HUES64 (cell line): ENCODE measurements at regions not wholly inside any gene's neighbourhood (a gene's known extent, or its start where the extent isn't known, plus 50 kb on each side); places are given as distances from the start of the nearest gene placed in this dataset.
"Not testable (repeated sequence)": the region's sequence is repeated elsewhere in the genome, so short reads cannot be mapped to it uniquely, and the experiment has no call there.

ENCODE experiments used
- H3K27ac ChIP-seq: 2 replicates; pipeline ENCODE4 v1.7.0; 2013; ENCODE audit warnings: low read depth, low read length, inconsistent platforms
- H3K27me3 ChIP-seq: 2 replicates; pipeline ENCODE4 v1.6.1; 2013; ENCODE audit warnings: mild to moderate bottlenecking, low read length; ENCODE audit not compliant: insufficient read depth
- H3K36me3 ChIP-seq: 2 replicates; pipeline ENCODE4 v1.6.1; 2013; ENCODE audit warnings: mild to moderate bottlenecking, low read length; ENCODE audit not compliant: insufficient read depth
- H3K4me1 ChIP-seq: 2 replicates; pipeline ENCODE4 v1.6.1; 2013; ENCODE audit warnings: mild to moderate bottlenecking, low read length, moderate library complexity; ENCODE audit not compliant: insufficient read depth
- H3K4me3 ChIP-seq: 2 replicates; pipeline ENCODE4 v1.5.1; 2013; ENCODE audit warnings: mild to moderate bottlenecking, low read length, moderate library complexity
- H3K9ac ChIP-seq: 2 replicates; pipeline ENCODE4 v1.6.1; 2013; ENCODE audit warnings: mild to moderate bottlenecking, low read depth, low read length
- H3K9me3 ChIP-seq: 2 replicates; pipeline ENCODE4 v1.6.1; 2013; ENCODE audit warnings: low read depth, low read length; ENCODE audit not compliant: insufficient read depth
- WGBS: fragments of 150-250, 120-280 bp; methylation state at CpG from one replicate; pipeline ENCODE4 v1.1.7; 2013; ENCODE audit warnings: missing lambda C conversion rate; 5-methylcytosine and 5-hydroxymethylcytosine counted together

DNA sequence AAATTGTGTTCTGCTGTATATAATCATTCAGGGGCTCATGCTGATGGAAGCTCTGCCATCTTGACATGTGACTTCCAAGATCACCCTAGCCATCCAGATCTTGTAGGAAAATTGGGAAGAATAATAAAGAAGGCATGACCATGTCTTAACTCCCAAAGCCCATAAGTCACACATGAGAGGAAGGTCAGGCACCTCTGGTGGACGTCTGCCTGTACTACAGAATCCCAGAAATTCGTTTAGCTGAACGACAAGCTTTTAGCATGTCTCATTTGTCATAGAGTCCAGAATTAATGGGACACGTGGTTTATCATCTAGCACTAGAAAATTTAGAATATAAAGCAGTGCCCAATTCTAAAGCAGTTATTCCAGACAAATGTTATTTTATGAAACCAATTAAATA is 212.7 kb downstream of the CENPC start:
- Histone ChIP-seq H3K27ac (no peak overlapping the region), H3K9ac (no peak overlapping the region), H3K27me3 (no peaks in the 10 kb centered on the region), H3K36me3 (no peaks in the 10 kb centered on the region), H3K9me3 (no peaks in the 10 kb centered on the region), H3K4me1 (no peaks in the 10 kb centered on the region), H3K4me3 (no peak overlapping the region)
- 23% methylated on average over 4 of the region's 4 CpGs for WGBS

DNA sequence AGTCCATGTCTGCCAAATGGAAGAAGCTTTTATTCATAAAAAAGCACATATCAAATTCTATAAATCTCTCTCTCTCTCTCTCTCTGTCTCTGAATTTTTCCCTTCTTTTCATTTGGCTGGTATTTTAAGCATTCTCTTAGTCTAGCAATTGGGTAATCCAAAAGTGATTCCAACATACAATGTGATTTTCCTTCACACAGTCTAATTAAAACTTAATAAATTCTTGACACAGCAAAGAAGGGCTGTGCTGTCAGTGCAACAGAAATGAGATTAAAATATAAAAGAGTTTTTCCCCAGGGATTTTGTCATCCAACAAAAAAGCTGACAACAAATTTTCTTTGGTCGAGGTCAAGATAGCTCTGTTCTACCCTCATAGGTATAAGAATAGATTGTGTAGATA is 216.9 kb downstream of the CENPC start:
- Histone ChIP-seq H3K27ac (no peak overlapping the region), H3K36me3 (no peaks in the 10 kb centered on the region), H3K27me3 (no peaks in the 10 kb centered on the region), H3K9me3 (peaks cover under 1% of the 10 kb centered on the region), H3K4me3 (no peak overlapping the region), H3K4me1 (peaks cover 10% of the 10 kb centered on the region; the same call in 1 of the 2 replicates), H3K9ac (no peak overlapping the region)
- WGBS, result no CpG with 5 or more reads among the region's 1 CpG

DNA sequence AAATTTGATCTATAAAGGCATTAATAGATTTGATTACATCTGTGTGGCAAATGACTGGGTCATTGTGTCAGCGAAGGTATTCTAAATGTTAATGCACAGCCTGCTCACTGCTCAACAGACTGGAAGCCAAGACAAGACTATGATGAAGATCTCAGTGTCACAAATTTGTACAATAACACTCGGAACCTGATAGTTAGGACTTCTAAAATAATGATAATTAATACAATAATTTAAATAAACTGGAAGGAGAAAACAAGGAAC is 217.4 kb downstream of the CENPC start:
- no peak overlapping the region for H3K9ac ChIP-seq
- no peaks in the 10 kb centered on the region for H3K36me3 ChIP-seq
- no peak overlapping the region for H3K4me3 ChIP-seq
- H3K27ac ChIP-seq, result no peak overlapping the region
- H3K27me3 ChIP-seq, result no peaks in the 10 kb centered on the region
- H3K9me3 ChIP-seq, result peaks cover 4% of the 10 kb centered on the region
- WGBS, result 0% methylated on average over 1 of the region's 2 CpGs
- H3K4me1 ChIP-seq, result peaks cover 10% of the 10 kb centered on the region; the same call in 1 of the 2 replicates

DNA sequence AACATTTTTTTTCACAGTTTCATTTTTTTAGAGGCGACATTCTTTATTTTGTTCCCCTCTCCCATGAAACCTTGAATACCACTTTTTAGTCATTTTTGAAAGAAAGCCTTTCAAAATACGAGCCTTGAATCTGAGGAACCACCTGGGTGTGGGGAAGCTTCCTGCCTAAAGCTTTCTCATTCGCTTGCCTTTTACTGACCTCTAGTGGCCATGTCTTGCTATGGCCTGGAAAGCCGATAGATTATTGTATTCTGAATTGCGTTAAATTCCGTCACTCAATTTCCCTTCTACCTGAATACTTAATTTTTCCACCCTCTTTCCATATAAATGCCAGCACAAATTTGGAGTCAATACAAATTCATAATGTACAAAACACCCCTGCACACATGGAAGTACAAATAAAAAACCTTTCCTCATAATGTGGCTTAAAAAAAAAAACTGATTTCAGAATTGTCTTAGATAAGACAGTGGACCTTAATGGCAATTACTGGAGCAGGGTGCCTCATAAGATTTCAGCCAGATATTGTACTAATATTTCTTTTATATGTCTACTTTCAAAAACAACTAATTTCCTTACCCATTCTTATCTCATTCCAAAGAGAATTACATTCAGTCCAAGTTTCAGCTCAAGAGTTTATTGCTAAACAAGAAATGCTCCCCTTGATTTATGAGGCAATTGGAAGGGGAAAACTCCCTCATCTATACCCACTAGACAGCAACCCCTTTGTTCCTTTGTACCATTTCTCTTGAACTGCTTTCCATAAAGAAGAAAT is 217.9 kb downstream of the CENPC start:
- Histone ChIP-seq H3K9ac (no peak overlapping the region), H3K36me3 (no peaks in the 10 kb centered on the region), H3K4me3 (no peak overlapping the region), H3K4me1 (peaks cover 10% of the 10 kb centered on the region; the same call in 1 of the 2 replicates), H3K9me3 (peaks cover 4% of the 10 kb centered on the region), H3K27me3 (no peaks in the 10 kb centered on the region), H3K27ac (no peak overlapping the region)
- WGBS, result 6% methylated on average over 6 of the region's 6 CpGs

DNA sequence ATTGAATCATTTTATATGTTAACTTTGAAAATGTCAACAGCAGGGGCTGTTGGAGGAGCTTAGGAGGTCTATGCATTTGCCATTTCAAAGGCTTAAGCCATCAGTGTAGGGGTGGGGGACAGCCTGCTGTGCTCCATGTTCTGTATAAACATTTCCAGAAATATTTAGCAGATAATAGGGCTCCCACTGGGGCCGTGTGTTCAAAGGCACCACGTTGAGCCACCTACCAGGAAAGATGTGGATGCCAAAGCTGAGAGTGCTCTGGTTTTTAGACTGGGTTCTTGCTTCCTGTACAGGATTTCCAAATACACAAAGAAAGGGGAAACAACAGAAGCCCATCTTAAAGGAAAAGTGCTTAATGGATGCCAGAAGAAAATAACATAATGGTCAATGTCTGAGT is 219.5 kb downstream of the CENPC start:
- H3K27me3 ChIP-seq, result no peaks in the 10 kb centered on the region
- peaks cover 4% of the 10 kb centered on the region for H3K9me3 ChIP-seq
- no peak overlapping the region for H3K9ac ChIP-seq
- 10% methylated on average over 2 of the region's 2 CpGs for WGBS
- no peaks in the 10 kb centered on the region for H3K36me3 ChIP-seq
- H3K4me3 ChIP-seq, result no peak overlapping the region
- H3K4me1 ChIP-seq, result peaks cover 10% of the 10 kb centered on the region; the same call in 1 of the 2 replicates
- no peak overlapping the region for H3K27ac ChIP-seq

DNA sequence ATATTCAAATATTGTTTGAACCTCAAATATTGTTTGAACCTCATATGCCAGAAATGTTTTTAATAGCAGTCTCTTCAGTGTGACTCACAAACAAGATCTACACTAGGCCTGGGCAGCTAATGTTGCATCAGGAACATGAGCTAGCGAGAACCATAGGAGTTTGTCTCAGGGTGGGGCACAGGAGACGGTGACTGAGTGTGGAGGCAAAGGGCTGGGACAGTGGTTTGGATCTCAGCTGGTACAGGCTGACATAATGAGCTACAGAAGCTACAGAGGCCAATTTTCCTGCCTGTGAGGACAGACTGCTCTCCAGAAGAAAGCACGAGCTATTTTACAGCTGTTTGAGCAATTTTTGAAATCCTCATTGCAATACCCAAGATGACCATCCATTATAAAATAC is 224.7 kb downstream of the CENPC start:
- WGBS, result 91% methylated on average over 3 of the region's 3 CpGs
- H3K4me3 ChIP-seq, result no peak overlapping the region
- 0 out of 2 replicates have a peak, but pooled peaks cover 3% of the 10 kb centered on the region for H3K4me1 ChIP-seq
- H3K9me3 ChIP-seq, result peaks cover 4% of the 10 kb centered on the region
- H3K27me3 ChIP-seq, result no peaks in the 10 kb centered on the region
- no peak overlapping the region for H3K27ac ChIP-seq
- no peak overlapping the region for H3K9ac ChIP-seq
- H3K36me3 ChIP-seq, result no peaks in the 10 kb centered on the region

DNA sequence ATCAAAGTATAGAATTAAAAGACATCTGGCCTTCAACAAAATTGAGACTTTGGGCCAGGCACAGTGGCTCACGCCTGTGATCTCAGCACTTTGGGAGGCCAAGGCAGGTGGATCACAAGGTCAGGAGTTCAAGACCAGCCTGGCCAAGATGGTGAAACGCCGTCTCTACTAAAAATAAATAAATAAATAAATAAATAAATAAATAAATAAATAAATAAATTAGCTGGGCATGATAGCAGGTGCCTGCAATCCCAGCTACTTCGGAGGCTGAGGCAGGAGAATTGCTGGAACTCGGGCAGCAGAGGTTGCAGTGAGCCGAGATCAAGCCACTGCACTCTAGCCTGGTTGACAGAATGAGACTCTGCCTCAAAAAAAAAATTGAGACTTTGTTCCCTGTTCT is 225.7 kb downstream of the CENPC start:
- H3K27me3 ChIP-seq, H3K36me3 ChIP-seq, H3K4me1 ChIP-seq, H3K9me3 ChIP-seq, H3K4me3 ChIP-seq, H3K9ac ChIP-seq, H3K27ac ChIP-seq: not testable (repeated sequence)
- WGBS, result 85% methylated on average over 4 of the region's 6 CpGs

DNA sequence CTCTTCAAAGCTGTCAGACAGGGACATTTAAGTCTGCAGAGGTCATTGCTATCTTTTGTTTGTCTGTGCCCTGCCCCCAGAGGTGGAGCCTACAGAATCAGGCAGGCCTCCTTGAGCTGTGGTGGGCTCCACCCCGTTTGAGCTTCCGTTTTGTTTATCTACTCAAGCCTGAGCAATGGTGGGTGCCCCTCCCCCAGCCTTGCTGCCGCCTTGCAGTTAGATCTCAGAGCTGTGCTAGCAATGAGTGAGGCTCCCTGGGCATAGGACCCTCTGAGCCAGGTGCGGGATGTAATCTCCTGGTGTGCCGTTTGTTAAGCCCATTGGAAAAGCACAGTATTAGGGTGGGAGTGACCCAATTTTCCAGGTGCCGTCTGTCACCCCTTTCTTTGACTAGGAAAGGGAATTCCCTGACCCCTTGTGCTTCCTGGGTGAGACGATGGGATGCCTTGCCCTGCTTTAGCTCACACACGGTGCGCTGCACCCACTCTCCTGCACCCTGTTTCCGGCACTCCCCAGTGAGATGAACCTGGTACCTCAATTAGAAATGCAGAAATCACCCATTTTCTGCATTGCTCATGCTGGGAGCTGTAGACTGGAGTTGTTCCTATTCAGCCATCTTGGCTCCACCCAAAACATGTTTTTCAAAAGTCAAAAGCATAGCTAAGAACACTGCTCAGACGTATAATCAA is 244.7 kb downstream of the CENPC start:
- not testable (repeated sequence) for H3K9me3 ChIP-seq

DNA sequence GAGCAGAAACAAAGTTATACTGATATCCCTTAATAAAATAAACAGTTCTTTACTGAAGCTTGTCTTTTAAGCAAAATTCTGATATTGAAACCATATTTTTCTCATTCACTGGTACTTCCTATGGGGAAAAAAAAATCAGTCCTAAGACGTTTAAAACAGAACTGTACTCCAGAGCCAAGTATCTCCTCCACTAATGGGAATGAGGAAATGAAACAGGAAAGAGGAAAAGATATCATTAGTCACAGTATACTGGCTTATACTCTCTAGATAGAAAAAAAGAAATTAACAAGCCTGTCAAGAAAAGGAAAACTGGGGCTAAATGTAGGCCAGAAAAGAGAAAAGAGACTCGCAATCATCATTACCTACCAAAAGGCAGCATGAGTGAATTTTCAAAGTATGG is 252.7 kb downstream of the CENPC start:
- peaks cover 7% of the 10 kb centered on the region for H3K4me1 ChIP-seq
- H3K4me3 ChIP-seq, result no peak overlapping the region
- H3K27me3 ChIP-seq, result no peaks in the 10 kb centered on the region
- H3K9me3 ChIP-seq, result peaks cover 4% of the 10 kb centered on the region
- H3K36me3 ChIP-seq, result no peaks in the 10 kb centered on the region
- 100% methylated on average over 1 of the region's 2 CpGs for WGBS
- no peak overlapping the region for H3K27ac ChIP-seq
- no peak overlapping the region for H3K9ac ChIP-seq

More for the DNA sequence above, 244.7 kb downstream of the CENPC start:
- not testable (repeated sequence) for H3K27ac ChIP-seq, H3K4me3 ChIP-seq, H3K4me1 ChIP-seq, H3K27me3 ChIP-seq, H3K36me3 ChIP-seq, H3K9ac ChIP-seq
- 86% methylated on average over 11 of the region's 11 CpGs for WGBS

DNA sequence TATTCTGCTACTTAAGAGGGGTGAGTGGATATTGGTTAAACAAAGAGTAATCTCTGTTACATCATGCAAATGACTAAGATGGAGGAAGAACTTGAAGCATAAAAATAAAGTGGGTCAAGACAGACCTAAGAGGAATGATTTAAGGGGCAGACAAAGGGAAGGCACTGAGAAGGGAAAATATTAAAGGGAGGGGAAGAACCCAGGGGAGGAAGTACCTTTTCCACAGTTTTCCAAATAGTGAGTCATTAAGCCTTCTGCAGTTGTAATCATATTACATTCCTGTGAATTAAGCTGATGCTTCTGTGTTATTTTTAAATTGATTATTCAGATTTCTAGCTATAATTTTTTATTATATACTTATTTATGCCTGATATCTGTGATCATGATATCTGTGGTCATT is 253.3 kb downstream of the CENPC start:
- no peak overlapping the region for H3K9ac ChIP-seq
- H3K27ac ChIP-seq, result no peak overlapping the region
- no peaks in the 10 kb centered on the region for H3K36me3 ChIP-seq
- no peak overlapping the region for H3K4me3 ChIP-seq
- no peaks in the 10 kb centered on the region for H3K27me3 ChIP-seq
- peaks cover 7% of the 10 kb centered on the region for H3K4me1 ChIP-seq
- peaks cover 10% of the 10 kb centered on the region for H3K9me3 ChIP-seq

DNA sequence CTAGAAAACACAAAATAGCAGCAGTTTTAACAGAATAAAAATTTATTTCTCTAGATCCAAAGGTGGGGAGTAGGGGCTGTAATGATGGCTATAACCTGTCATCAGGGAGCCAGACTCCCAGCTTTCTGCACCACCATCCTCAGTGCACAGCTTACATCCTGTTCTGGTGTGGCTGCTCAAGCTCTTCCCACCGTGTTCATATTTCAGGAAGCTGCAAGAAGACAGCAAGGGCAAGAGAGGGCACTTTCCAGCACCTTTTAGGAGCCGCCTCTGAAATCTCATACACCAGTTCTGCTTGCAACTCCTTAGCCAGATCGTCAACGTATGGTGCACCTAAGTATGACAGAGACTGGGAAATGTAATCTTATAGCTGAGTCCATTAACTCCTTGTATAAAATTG is 253.7 kb downstream of the CENPC start:
- no peak overlapping the region for H3K9ac ChIP-seq
- H3K27me3 ChIP-seq, result no peaks in the 10 kb centered on the region
- no peak overlapping the region for H3K27ac ChIP-seq
- peaks cover 10% of the 10 kb centered on the region for H3K9me3 ChIP-seq
- peaks cover 7% of the 10 kb centered on the region for H3K4me1 ChIP-seq
- no peak overlapping the region for H3K4me3 ChIP-seq
- H3K36me3 ChIP-seq, result no peaks in the 10 kb centered on the region
- 86% methylated on average over 4 of the region's 4 CpGs for WGBS
